ENCODE measurements at regions not wholly inside any gene's neighbourhood (a gene's known extent, or its start where the extent isn't known, plus 50 kb on each side); places are given as distances from the start of the nearest gene placed in this dataset.

DNA sequence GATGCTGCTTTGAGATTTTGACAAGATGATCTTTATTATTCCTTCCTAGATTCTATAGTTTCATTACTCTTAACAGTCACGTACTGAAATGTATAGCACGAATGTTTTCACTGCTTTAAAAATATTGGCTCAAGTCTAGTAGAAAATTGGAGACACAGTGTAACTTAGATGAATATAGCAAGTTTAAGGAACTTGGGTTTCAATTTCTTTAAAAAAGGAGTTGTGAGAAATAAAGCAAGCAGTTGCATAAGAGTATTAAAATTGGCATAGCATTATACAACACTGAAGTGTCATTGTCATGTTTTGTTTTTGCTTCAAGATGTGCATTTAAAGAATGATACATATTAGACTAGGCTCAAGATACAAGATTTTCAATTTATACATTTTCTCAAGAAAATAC lies 624.8 kb upstream of the NOVA1 start:
- Histone ChIP-seq H4K20me1 (ENCODE audit: insufficient read depth, low read length) (no peaks in the 10 kb centered on the region), H2AFZ (ENCODE audit: low read depth, low read length) (no peak overlapping the region), H3K9me3 (ENCODE audit: insufficient read depth, low read depth, low read length) (peaks cover 2% of the 10 kb centered on the region), H3K36me3 (ENCODE audit: insufficient read depth, low read length) (no peaks in the 10 kb centered on the region), H3K27ac (ENCODE audit: low read depth, low read length) (no peak overlapping the region), H3K4me2 (ENCODE audit: low read length) (no peak overlapping the region), H3K4me3 (ENCODE audit: insufficient read depth, low read depth, low read length) (no peak overlapping the region), H3K4me1 (ENCODE audit: insufficient read depth, low read length) (no peaks in the 10 kb centered on the region), H3K27me3 (ENCODE audit: insufficient read depth, low read length) (no peaks in the 10 kb centered on the region), H3K9ac (ENCODE audit: low read length) (no peak overlapping the region), H3K79me2 (ENCODE audit: insufficient read depth, low read length) (no peaks in the 10 kb centered on the region)
- no peak for DNase-seq (ENCODE audit: low read depth)
- Mint-ChIP-seq H3K9me3 (ENCODE audit: unreplicated experiment) (peaks cover 19% of the 10 kb centered on the region), H3K36me3 (ENCODE audit: low read depth, unreplicated experiment) (no peaks in the 10 kb centered on the region), H3K4me3 (ENCODE audit: unreplicated experiment) (no peak overlapping the region), H3K27me3 (ENCODE audit: low read depth, unreplicated experiment) (no peaks in the 10 kb centered on the region), H3K27ac (ENCODE audit: unreplicated experiment) (no peak overlapping the region), H3K4me1 (ENCODE audit: low read depth, unreplicated experiment) (no peaks in the 10 kb centered on the region)
- FAIRE-seq, result peak; percentile 13
- TF ChIP-seq EZH2 (IDR thresholded peaks at IDR 0.05; ENCODE audit: insufficient read depth, low read length) (no peak), CTCF (IDR thresholded peaks at IDR 0.05; ENCODE audit: insufficient read depth, low read depth, low read length) (no peak)

DNA sequence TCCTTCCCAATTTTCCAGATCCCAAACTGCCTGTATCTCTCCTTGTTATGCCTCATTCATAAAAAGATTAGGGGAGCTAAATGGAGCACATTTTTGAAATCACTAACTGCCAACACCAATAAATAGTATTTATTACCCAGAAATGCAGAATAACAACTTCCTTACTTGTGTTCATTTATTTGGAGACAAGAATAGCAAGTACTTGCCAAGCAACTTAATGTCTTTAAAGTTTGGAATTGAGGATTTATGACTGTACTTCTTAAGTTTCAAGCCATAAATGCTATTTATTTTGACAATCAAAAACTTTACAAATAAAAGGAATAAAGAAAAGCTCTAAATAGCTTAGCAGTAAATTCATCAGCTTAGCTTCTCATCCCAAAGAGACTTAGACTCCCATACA lies 626.1 kb upstream of the NOVA1 start:
- Mint-ChIP-seq H3K36me3 (ENCODE audit: low read depth, unreplicated experiment) (no peaks in the 10 kb centered on the region), H3K9me3 (ENCODE audit: unreplicated experiment) (peaks cover 16% of the 10 kb centered on the region), H3K4me1 (ENCODE audit: low read depth, unreplicated experiment) (no peaks in the 10 kb centered on the region), H3K4me3 (ENCODE audit: unreplicated experiment) (no peak overlapping the region), H3K27ac (ENCODE audit: unreplicated experiment) (no peak overlapping the region), H3K27me3 (ENCODE audit: low read depth, unreplicated experiment) (no peaks in the 10 kb centered on the region)
- Histone ChIP-seq H3K4me2 (ENCODE audit: low read length) (no peak overlapping the region), H3K27me3 (ENCODE audit: insufficient read depth, low read length) (no peaks in the 10 kb centered on the region), H4K20me1 (ENCODE audit: insufficient read depth, low read length) (no peaks in the 10 kb centered on the region), H3K79me2 (ENCODE audit: insufficient read depth, low read length) (no peaks in the 10 kb centered on the region), H3K4me3 (ENCODE audit: insufficient read depth, low read depth, low read length) (no peak overlapping the region), H3K36me3 (ENCODE audit: insufficient read depth, low read length) (no peaks in the 10 kb centered on the region), H3K9me3 (ENCODE audit: insufficient read depth, low read depth, low read length) (peaks cover 2% of the 10 kb centered on the region), H3K9ac (ENCODE audit: low read length) (no peak overlapping the region), H3K27ac (ENCODE audit: low read depth, low read length) (no peak overlapping the region), H2AFZ (ENCODE audit: low read depth, low read length) (no peak overlapping the region), H3K4me1 (ENCODE audit: insufficient read depth, low read length) (no peaks in the 10 kb centered on the region)
- no peak for FAIRE-seq
- DNase-seq (ENCODE audit: low read depth), result no peak
- TF ChIP-seq EZH2 (IDR thresholded peaks at IDR 0.05; ENCODE audit: insufficient read depth, low read length) (no peak), CTCF (IDR thresholded peaks at IDR 0.05; ENCODE audit: insufficient read depth, low read depth, low read length) (no peak)

DNA sequence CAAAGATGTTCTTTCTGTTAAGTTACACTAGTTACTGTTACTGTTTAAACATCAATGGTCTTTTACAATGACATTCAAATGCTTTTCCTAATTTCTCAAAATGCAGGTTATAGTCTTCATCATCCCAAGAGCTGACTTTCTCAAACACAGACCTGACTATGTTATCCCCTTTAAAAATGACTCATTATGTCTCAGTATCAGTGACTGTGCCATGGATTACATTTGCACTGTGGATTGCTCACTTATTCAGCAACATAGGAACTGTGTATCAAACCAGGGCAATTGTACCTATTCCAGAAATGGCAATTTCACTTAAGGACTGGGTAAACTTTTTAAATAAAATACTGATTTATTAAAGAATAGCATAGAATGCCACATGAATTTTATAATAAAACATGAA lies 630.2 kb upstream of the NOVA1 start:
- Histone ChIP-seq H3K4me1 (ENCODE audit: insufficient read depth, low read length) (no peaks in the 10 kb centered on the region), H4K20me1 (ENCODE audit: insufficient read depth, low read length) (no peaks in the 10 kb centered on the region), H3K9me3 (ENCODE audit: insufficient read depth, low read depth, low read length) (no peaks in the 10 kb centered on the region), H3K79me2 (ENCODE audit: insufficient read depth, low read length) (no peaks in the 10 kb centered on the region), H3K4me2 (ENCODE audit: low read length) (no peak overlapping the region), H3K27me3 (ENCODE audit: insufficient read depth, low read length) (no peaks in the 10 kb centered on the region), H2AFZ (ENCODE audit: low read depth, low read length) (no peak overlapping the region), H3K9ac (ENCODE audit: low read length) (no peak overlapping the region), H3K36me3 (ENCODE audit: insufficient read depth, low read length) (no peaks in the 10 kb centered on the region), H3K27ac (ENCODE audit: low read depth, low read length) (no peak overlapping the region), H3K4me3 (ENCODE audit: insufficient read depth, low read depth, low read length) (no peak overlapping the region)
- H3K27ac Mint-ChIP-seq (ENCODE audit: unreplicated experiment), result no peak overlapping the region
- H3K27me3 Mint-ChIP-seq (ENCODE audit: low read depth, unreplicated experiment), result no peaks in the 10 kb centered on the region
- FAIRE-seq (no peak), DNase-seq (ENCODE audit: low read depth) (no peak)
- H3K9me3 Mint-ChIP-seq (ENCODE audit: unreplicated experiment), result no peaks in the 10 kb centered on the region
- H3K4me1 Mint-ChIP-seq (ENCODE audit: low read depth, unreplicated experiment), result no peaks in the 10 kb centered on the region
- TF ChIP-seq CTCF (IDR thresholded peaks at IDR 0.05; ENCODE audit: insufficient read depth, low read depth, low read length) (no peak), EZH2 (IDR thresholded peaks at IDR 0.05; ENCODE audit: insufficient read depth, low read length) (no peak)
- no peaks in the 10 kb centered on the region for H3K36me3 Mint-ChIP-seq (ENCODE audit: low read depth, unreplicated experiment)
- H3K4me3 Mint-ChIP-seq (ENCODE audit: unreplicated experiment), result no peak overlapping the region
